ENCODE measurements at regions not wholly inside any gene's neighbourhood (a gene's known extent, or its start where the extent isn't known, plus 50 kb on each side); places are given as distances from the start of the nearest gene placed in this dataset.

DNA sequence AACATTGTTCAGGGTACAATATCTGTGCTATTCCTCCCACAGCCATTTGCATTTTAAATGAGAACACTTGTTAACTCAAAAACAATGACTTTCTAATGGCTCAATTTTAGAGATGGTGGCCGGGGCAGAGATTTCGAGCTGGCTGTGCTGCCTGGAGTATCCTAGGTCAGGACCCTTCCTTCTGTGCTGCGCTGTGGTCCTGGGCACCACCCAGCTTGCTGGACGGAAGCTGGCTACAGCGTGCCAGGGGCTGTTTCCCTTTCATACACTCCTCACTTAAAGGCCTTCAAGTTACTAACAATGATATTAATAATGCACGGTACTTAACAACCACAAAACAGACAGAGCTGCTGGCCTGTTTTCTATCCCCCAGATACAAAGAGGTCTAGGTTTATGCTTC lies 194.4 kb upstream of the CST7 start:
- Histone ChIP-seq H3K27ac (no peak overlapping the region), H3K4me1 (no peaks in the 10 kb centered on the region), H3K4me3 (no peak overlapping the region), H3K36me3 (no peaks in the 10 kb centered on the region), H3K27me3 (peaks cover 0 to 2% of the 10 kb centered on the region in 2 donors), H3K9me3 (no peaks in the 10 kb centered on the region)
- intact Hi-C loops (cut with DNase I; ENCODE audit: low total_unique reads): no loop called here
- TF ChIP-seq, protein P1, sequence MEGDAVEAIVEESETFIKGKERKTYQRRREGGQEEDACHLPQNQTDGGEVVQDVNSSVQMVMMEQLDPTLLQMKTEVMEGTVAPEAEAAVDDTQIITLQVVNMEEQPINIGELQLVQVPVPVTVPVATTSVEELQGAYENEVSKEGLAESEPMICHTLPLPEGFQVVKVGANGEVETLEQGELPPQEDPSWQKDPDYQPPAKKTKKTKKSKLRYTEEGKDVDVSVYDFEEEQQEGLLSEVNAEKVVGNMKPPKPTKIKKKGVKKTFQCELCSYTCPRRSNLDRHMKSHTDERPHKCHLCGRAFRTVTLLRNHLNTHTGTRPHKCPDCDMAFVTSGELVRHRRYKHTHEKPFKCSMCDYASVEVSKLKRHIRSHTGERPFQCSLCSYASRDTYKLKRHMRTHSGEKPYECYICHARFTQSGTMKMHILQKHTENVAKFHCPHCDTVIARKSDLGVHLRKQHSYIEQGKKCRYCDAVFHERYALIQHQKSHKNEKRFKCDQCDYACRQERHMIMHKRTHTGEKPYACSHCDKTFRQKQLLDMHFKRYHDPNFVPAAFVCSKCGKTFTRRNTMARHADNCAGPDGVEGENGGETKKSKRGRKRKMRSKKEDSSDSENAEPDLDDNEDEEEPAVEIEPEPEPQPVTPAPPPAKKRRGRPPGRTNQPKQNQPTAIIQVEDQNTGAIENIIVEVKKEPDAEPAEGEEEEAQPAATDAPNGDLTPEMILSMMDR (IDR thresholded peaks at IDR 0.05): no peak
- peak in 1 of 2 donors; percentile 16 for DNase-seq

DNA sequence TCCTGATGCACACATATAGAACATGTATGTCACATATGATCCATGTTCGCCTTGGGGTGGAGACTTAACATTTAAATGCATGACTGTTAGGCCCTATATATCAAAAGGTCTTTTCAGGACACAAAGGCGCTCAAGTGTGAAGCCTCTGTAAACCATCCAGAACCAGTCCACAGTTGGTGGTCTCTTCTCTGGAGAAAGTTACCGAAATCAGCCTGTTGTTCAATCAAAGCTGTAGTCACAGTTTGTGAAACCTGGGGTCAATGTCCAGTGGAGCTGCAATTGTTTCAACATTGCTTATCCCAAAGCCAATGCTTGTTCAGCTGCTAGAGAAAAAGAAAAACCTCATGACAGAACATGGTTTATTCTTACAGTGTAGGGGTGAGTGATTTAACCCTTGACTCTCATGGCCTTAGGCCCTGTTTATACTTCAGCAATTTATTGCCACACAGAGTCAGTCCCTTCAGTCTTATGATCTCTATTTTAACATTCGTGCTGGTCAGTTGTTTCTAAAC lies 193.6 kb upstream of the CST7 start:
- Histone ChIP-seq H3K27ac (no peak overlapping the region), H3K9me3 (peaks cover 0 to 4% (median under 1%) of the 10 kb centered on the region in 3 donors), H3K27me3 (peaks cover 0 to 2% of the 10 kb centered on the region in 2 donors), H3K4me3 (no peak overlapping the region), H3K36me3 (no peaks in the 10 kb centered on the region), H3K4me1 (no peaks in the 10 kb centered on the region)
- TF ChIP-seq, protein P1 (IDR thresholded peaks at IDR 0.05): no peak
- intact Hi-C loops (cut with DNase I; ENCODE audit: low total_unique reads): no loop called here
- DNase-seq: no peak

DNA sequence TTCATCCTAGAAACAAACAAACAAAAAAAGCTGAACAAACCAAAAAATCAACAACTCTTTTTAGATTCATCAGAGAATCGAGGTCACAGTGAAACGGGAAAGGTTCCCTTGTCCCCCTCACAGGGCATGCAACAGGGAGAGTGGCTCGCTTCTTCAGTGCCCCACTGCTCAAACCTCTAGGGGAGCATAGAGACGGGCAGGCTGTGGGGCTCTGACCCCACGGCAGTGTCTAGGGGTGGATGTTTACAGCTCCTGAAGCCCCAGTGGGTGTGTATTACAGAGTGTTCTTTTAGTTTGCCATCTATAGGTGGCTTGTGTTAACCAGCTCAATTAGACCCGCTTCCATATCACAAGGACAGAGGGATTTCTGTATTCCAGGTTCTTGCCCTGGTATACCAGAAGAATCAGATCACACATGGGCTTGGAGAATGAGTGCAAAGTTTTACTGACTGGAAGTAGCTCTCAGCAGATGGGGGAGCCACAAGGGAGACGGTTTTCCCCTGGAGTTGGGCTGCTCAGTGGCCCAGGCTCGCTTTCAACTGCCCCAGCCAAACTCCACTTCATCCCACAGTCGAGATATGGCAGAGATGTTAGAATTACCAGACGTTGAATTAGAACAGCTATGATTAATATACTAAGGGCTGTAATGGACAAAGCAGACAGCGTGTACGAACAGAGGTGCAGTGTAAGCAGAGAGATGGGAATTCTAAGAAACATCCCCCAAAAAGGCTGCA lies 192.6 kb upstream of the CST7 start:
- Histone ChIP-seq H3K27ac (no peak overlapping the region), H3K27me3 (peaks cover 0 to 2% of the 10 kb centered on the region in 2 donors), H3K36me3 (no peaks in the 10 kb centered on the region), H3K9me3 (peaks cover 0 to 10% (median 7%) of the 10 kb centered on the region in 3 donors), H3K4me1 (no peaks in the 10 kb centered on the region), H3K4me3 (no peak overlapping the region)
- peak in 1 of 2 donors; percentile 11 for DNase-seq
- TF ChIP-seq, protein P1 (IDR thresholded peaks at IDR 0.05): no peak
- intact Hi-C loops (cut with DNase I; ENCODE audit: low total_unique reads): no loop called here

DNA sequence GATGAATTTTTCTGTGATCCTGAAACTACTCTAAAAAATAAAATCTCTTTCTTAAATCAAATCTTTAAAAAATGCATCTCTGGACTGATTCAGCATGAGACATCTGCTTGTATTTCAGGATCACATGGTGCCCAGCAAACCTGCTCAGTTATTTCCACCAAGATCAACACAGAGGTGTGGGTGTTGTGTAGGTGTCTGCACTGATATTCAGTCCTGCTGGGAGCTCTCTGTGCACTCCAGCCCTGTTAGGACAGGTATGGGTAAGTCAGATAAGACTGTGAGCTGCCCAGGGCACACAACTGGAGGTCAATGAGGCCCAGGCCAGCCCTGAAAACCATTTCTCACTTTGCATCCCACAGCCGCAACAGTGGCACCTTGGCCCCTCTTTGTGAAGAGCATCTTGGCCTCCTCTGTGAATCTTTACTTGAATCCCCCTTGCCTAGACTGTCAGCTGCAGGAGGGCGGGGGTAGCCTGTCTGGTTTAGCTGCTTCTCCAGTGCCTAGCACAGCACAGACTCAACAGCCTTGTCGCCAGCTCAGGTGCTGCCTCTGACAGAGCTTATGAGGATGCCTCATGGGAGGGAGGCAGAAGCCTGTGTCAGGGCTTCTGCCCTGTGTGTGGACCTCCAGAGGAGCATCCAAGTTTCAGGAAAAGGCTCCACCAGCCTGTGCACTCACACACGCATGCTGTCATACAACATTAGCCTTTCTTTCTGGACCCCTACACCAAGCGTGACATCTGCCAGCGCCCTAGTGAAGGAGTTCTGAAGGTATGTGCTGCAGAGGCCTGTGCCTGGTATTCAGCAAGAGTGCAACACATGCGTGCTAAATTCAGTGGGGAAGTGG lies 187.6 kb upstream of the CST7 start:
- Histone ChIP-seq H3K9me3 (peaks cover 0 to 10% (median 7%) of the 10 kb centered on the region in 3 donors), H3K4me3 (no peak overlapping the region), H3K36me3 (no peaks in the 10 kb centered on the region), H3K4me1 (no peaks in the 10 kb centered on the region), H3K27me3 (peaks cover 0 to 11% of the 10 kb centered on the region in 2 donors), H3K27ac (no peak overlapping the region)
- TF ChIP-seq, protein P1 (IDR thresholded peaks at IDR 0.05): no peak
- intact Hi-C loops (cut with DNase I; ENCODE audit: low total_unique reads): no loop called here
- peak in 1 of 2 donors; percentile 44 for DNase-seq

DNA sequence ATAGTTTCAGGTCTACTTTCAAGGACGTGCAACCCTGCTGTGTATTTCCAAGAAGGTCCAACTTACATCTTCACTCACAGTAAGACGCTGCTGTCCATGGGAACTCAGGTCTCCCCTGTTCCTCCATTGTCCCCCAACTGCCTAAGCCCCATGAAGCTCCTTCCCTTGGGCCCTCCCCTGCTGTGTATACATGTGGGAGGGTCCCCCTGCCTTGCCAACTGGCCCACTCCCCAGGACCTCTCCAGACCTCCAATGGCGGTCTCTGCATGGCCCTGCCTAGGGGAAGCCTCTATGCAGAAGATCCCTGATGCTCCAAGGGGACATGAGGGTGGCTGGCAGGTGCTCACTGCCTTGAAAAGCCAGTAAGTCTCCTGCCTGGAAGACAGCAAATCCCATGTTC lies 186.7 kb upstream of the CST7 start:
- Histone ChIP-seq H3K27ac (no peak overlapping the region), H3K4me3 (no peak overlapping the region), H3K4me1 (no peaks in the 10 kb centered on the region), H3K9me3 (peaks cover 0 to 10% (median 7%) of the 10 kb centered on the region in 3 donors), H3K36me3 (no peaks in the 10 kb centered on the region), H3K27me3 (peaks cover 0 to 11% of the 10 kb centered on the region in 2 donors)
- TF ChIP-seq, protein P1 (IDR thresholded peaks at IDR 0.05): no peak
- intact Hi-C loops (cut with DNase I; ENCODE audit: low total_unique reads): no loop called here
- peak in 1 of 2 donors; percentile 34 for DNase-seq
